ENCODE measurements at regions not wholly inside any gene's neighbourhood (a gene's known extent, or its start where the extent isn't known, plus 50 kb on each side); places are given as distances from the start of the nearest gene placed in this dataset.

DNA sequence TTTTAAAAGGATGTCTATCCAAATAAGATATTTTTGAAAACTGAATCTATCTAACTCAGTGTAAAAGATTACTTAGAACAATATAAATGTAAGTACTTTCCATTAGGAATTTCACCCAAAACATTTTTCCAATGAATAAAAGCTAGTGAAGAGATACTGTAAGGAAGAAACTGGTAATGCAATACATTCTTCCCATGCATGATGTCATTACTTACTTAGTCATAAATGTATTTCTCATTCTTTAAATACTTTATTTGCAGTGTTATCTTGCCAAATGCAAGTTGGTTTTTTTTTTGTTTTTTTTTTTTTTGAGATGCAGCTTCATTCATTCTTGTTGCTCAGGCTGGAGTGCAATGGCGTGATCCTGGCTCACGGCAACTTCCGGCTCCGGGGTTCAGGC lies 265.6 kb downstream of the PHF14 start:
- Histone ChIP-seq H3K79me1 (ENCODE audit: low read depth in 1 of 2, low read length in 2 of 2) (no peaks in the 10 kb centered on the region), H4K20me1 (ENCODE audit: insufficient read depth, low read length) (no peaks in the 10 kb centered on the region), H3K4ac (ENCODE audit: low read depth, low read length) (no peak overlapping the region), H3K4me3 (ENCODE audit: insufficient read depth, low read depth, low read length) (no peak overlapping the region), H3K9ac (ENCODE audit: low read depth, low read length) (no peak overlapping the region), H3K36me3 (ENCODE audit: control insufficient read depth, insufficient read depth, low read length) (no peaks in the 10 kb centered on the region), H3K4me1 (ENCODE audit: control insufficient read depth, insufficient read depth, low read length) (no peaks in the 10 kb centered on the region), H2BK20ac (ENCODE audit: low read depth, low read length) (no peak overlapping the region), H3K56ac (ENCODE audit: extremely low read depth, insufficient read depth, low read length) (no peak overlapping the region), H4K91ac (ENCODE audit: insufficient read depth, low read depth, low read length) (no peak overlapping the region), H3K27me3 (ENCODE audit: control insufficient read depth, insufficient read depth, low read length) (no peaks in the 10 kb centered on the region), H3K27ac (ENCODE audit: insufficient read depth, low read length) (no peak overlapping the region), H2AFZ (replicated peaks; ENCODE audit: low read length, poor library complexity) (no peak overlapping the region), H4K8ac (ENCODE audit: low read depth in 2 of 2, low read length in 2 of 2) (no peak overlapping the region), H3K9me1 (ENCODE audit: insufficient read depth, low read length) (no peaks in the 10 kb centered on the region), H2AK5ac (ENCODE audit: low read depth, low read length) (no peak overlapping the region), H3K4me2 (ENCODE audit: low read depth, low read length) (no peak overlapping the region), H3K18ac (ENCODE audit: low read depth, low read length) (no peak overlapping the region), H2BK5ac (ENCODE audit: low read depth, low read length, poor library complexity, severe bottlenecking) (no peak overlapping the region), H3K14ac (replicated peaks; ENCODE audit: low read depth, low read length) (no peak overlapping the region), H4K5ac (ENCODE audit: low read depth, low read length) (no peak overlapping the region), H2BK15ac (ENCODE audit: low read depth, low read length) (no peak overlapping the region), H2BK120ac (ENCODE audit: low read depth, low read length) (no peak overlapping the region), H3K23ac (ENCODE audit: low read depth, low read length) (no peak overlapping the region), H3K9me3 (ENCODE audit: control insufficient read depth, insufficient read depth, low read length) (no peaks in the 10 kb centered on the region), H2AK9ac (replicated peaks; ENCODE audit: low read depth, low read length, poor library complexity) (no peak overlapping the region)
- DNase-seq = no peak
- in situ Hi-C loops (cut with MboI; ENCODE audit: low sequenced_read_pairs) (no loop called here), dilution Hi-C loops (cut with HindIII; ENCODE audit: low sequenced_read_pairs, unreplicated experiment) (no loop called here), intact Hi-C loops (cut with micrococcal nuclease) (no loop called here)
- ChIA-PET CTCF (no interaction called here), POLR2A (ENCODE audit: unreplicated experiment) (no interaction called here)
- WGBS, 2 experiments (ENCODE audit: extremely low coverage in 2 of 2, insufficient read length in 1 of 2) = no CpG with 5 or more reads among the region's 4 CpGs
- no peak for TF ChIP-seq RFX5 (IDR thresholded peaks at IDR 0.05; ENCODE audit: low read depth, low read length)
- no peak for TF ChIP-seq POLR2A (IDR thresholded peaks at IDR 0.05; ENCODE audit: low read depth, low read length)
- TF ChIP-seq MAFK (IDR thresholded peaks at IDR 0.05; ENCODE audit: low read depth, low read length) = no peak
- TF ChIP-seq, protein P1, sequence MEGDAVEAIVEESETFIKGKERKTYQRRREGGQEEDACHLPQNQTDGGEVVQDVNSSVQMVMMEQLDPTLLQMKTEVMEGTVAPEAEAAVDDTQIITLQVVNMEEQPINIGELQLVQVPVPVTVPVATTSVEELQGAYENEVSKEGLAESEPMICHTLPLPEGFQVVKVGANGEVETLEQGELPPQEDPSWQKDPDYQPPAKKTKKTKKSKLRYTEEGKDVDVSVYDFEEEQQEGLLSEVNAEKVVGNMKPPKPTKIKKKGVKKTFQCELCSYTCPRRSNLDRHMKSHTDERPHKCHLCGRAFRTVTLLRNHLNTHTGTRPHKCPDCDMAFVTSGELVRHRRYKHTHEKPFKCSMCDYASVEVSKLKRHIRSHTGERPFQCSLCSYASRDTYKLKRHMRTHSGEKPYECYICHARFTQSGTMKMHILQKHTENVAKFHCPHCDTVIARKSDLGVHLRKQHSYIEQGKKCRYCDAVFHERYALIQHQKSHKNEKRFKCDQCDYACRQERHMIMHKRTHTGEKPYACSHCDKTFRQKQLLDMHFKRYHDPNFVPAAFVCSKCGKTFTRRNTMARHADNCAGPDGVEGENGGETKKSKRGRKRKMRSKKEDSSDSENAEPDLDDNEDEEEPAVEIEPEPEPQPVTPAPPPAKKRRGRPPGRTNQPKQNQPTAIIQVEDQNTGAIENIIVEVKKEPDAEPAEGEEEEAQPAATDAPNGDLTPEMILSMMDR (conservative IDR thresholded peaks at IDR 0.05; ENCODE audit: low read depth, low read length) = no peak
- TF ChIP-seq, protein P2, sequence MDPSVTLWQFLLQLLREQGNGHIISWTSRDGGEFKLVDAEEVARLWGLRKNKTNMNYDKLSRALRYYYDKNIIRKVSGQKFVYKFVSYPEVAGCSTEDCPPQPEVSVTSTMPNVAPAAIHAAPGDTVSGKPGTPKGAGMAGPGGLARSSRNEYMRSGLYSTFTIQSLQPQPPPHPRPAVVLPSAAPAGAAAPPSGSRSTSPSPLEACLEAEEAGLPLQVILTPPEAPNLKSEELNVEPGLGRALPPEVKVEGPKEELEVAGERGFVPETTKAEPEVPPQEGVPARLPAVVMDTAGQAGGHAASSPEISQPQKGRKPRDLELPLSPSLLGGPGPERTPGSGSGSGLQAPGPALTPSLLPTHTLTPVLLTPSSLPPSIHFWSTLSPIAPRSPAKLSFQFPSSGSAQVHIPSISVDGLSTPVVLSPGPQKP (IDR thresholded peaks at IDR 0.05; ENCODE audit: borderline replicate concordance, low read depth, low read length) = no peak
- no peak for TF ChIP-seq RCOR1 (IDR thresholded peaks at IDR 0.05; ENCODE audit: insufficient replicate concordance, low read length)
- TF ChIP-seq, protein P3, sequence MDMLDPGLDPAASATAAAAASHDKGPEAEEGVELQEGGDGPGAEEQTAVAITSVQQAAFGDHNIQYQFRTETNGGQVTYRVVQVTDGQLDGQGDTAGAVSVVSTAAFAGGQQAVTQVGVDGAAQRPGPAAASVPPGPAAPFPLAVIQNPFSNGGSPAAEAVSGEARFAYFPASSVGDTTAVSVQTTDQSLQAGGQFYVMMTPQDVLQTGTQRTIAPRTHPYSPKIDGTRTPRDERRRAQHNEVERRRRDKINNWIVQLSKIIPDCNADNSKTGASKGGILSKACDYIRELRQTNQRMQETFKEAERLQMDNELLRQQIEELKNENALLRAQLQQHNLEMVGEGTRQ (IDR thresholded peaks at IDR 0.05; ENCODE audit: low read depth, low read length) = no peak
- no peak for TF ChIP-seq SMC3 (IDR thresholded peaks at IDR 0.05; ENCODE audit: low read depth, low read length)
- no peak for TF ChIP-seq NFE2L2 (IDR thresholded peaks at IDR 0.05; ENCODE audit: low read depth, low read length)
- TF ChIP-seq FOS (IDR thresholded peaks at IDR 0.05; ENCODE audit: low read depth, low read length) = no peak
- TF ChIP-seq MXI1 (IDR thresholded peaks at IDR 0.05; ENCODE audit: borderline replicate concordance, low read depth, low read length) = no peak
- no peak for TF ChIP-seq RAD21 (IDR thresholded peaks at IDR 0.05; ENCODE audit: low read length)
- TF ChIP-seq CHD1 (IDR thresholded peaks at IDR 0.05; ENCODE audit: low read depth, low read length) = no peak
- no peak for TF ChIP-seq MAZ (IDR thresholded peaks at IDR 0.05; ENCODE audit: borderline replicate concordance, low read depth, low read length)
- no peak for ATAC-seq (ENCODE audit: low read depth)
- no TSS peak for BruUV-seq (replicated peaks)
